Calu3 (cell line): ENCODE measurements at regions not wholly inside any gene's neighbourhood (a gene's known extent, or its start where the extent isn't known, plus 50 kb on each side); places are given as distances from the start of the nearest gene placed in this dataset.

Experiments used
- BruUV-seq: library from RNA; stranded (reverse); fragments of 400-500 nt; replicated peaks from 2 replicates; lab custom pipeline; 2021; lab: Mats Ljungman, UMichigan
- CTCF ChIA-PET: fragments of 300-600 bp; sonication (Branson Sonifier 250); formaldehyde crosslinking; loops from one replicate; lab custom pipeline; 2022; ENCODE audit warnings: antibody characterized with exemption; lab: Charles Lee
- DNase-seq: peaks from one replicate; pipeline ENCODE4 v3.0.0; 2022
- H3K27ac Mint-ChIP-seq: one replicate; pipeline ENCODE4 v1.8.0; 2022; ENCODE audit warnings: mixed read lengths; ENCODE audit not compliant: unreplicated experiment
- H3K27me3 Mint-ChIP-seq: one replicate; pipeline ENCODE4 v1.8.0; 2022; ENCODE audit warnings: mixed read lengths; ENCODE audit not compliant: unreplicated experiment
- H3K36me3 Mint-ChIP-seq: one replicate; pipeline ENCODE4 v1.8.0; 2022; ENCODE audit warnings: mild to moderate bottlenecking, moderate library complexity, mixed read lengths; ENCODE audit not compliant: insufficient read depth, unreplicated experiment
- H3K4me1 Mint-ChIP-seq: one replicate; pipeline ENCODE4 v1.8.0; 2022; ENCODE audit warnings: mild to moderate bottlenecking, low read depth, mixed read lengths; ENCODE audit not compliant: unreplicated experiment
- H3K4me3 Mint-ChIP-seq: one replicate; pipeline ENCODE4 v1.8.0; 2022; ENCODE audit warnings: mild to moderate bottlenecking, low read depth, moderate library complexity, mixed read lengths; ENCODE audit not compliant: unreplicated experiment
- H3K9me3 Mint-ChIP-seq: one replicate; pipeline ENCODE4 v1.8.0; 2022; ENCODE audit warnings: low read depth, mixed read lengths; ENCODE audit not compliant: unreplicated experiment
- intact Hi-C: fragments of 100-400 bp; cut with micrococcal nuclease; formaldehyde crosslinking; loops from one replicate; pipeline ENCODE4 v1.10.0; 2022; ENCODE audit not compliant: unreplicated experiment
- TF ChIP-seq, protein P1 (sequence below): fragments of 200-600 bp; IDR thresholded peaks from one replicate; pipeline ENCODE4 v1.8.0; 2022; ENCODE audit warnings: antibody characterized with exemption; ENCODE audit not compliant: unreplicated experiment

DNA sequence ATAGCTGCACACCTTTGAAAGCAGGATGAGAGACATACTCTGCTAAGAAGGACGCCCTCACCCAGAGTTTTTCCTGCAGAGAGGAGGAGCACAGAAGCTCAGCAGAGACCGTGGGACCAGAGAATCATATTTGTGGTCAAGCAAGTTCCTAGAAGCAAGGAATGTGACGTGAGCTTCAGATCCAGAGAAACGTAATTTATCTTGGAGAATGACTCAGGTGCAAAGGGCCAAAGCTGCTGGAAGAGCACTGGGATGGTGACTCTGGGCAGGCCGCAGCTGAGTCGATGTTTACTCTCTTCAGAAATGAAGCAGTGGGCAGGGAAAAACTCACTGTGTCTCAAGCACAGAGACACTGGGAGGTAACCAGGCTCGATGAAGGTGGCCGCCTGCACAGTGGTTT, 50.1 kb upstream of the IGFBP2 start:
- no peak for DNase-seq
- TF ChIP-seq, protein P1, sequence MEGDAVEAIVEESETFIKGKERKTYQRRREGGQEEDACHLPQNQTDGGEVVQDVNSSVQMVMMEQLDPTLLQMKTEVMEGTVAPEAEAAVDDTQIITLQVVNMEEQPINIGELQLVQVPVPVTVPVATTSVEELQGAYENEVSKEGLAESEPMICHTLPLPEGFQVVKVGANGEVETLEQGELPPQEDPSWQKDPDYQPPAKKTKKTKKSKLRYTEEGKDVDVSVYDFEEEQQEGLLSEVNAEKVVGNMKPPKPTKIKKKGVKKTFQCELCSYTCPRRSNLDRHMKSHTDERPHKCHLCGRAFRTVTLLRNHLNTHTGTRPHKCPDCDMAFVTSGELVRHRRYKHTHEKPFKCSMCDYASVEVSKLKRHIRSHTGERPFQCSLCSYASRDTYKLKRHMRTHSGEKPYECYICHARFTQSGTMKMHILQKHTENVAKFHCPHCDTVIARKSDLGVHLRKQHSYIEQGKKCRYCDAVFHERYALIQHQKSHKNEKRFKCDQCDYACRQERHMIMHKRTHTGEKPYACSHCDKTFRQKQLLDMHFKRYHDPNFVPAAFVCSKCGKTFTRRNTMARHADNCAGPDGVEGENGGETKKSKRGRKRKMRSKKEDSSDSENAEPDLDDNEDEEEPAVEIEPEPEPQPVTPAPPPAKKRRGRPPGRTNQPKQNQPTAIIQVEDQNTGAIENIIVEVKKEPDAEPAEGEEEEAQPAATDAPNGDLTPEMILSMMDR = no peak
- Mint-ChIP-seq H3K27ac (no peak overlapping the region), H3K4me3 (no peak overlapping the region), H3K9me3 (no peaks in the 10 kb centered on the region), H3K36me3 (no peaks in the 10 kb centered on the region), H3K27me3 (peaks cover 62% of the 10 kb centered on the region), H3K4me1 (no peaks in the 10 kb centered on the region)
- intact Hi-C loops = no loop called here
- CTCF ChIA-PET = no interaction called here
- no TSS peak for BruUV-seq
